Neural crest cell (in vitro differentiated cells): ENCODE measurements at regions not wholly inside any gene's neighbourhood (a gene's known extent, or its start where the extent isn't known, plus 50 kb on each side); places are given as distances from the start of the nearest gene placed in this dataset.

Experiments
- DNase-seq: peaks from one replicate; pipeline ENCODE4 v3.0.0; 2021; ENCODE audit warnings: low read depth, mixed read lengths, low spot score
- H3K27ac Mint-ChIP-seq: one replicate; pipeline ENCODE4 v1.8.0; 2021; ENCODE audit warnings: mild to moderate bottlenecking, mixed read lengths; ENCODE audit not compliant: unreplicated experiment
- H3K27me3 Mint-ChIP-seq: 2 replicates; pipeline ENCODE4 v1.8.0; 2021; ENCODE audit warnings: low read depth, mild to moderate bottlenecking, mixed read lengths
- H3K36me3 Mint-ChIP-seq: 2 replicates; pipeline ENCODE4 v1.8.0; 2021; ENCODE audit warnings: low read depth, mild to moderate bottlenecking, mixed read lengths
- H3K4me1 Mint-ChIP-seq: 2 replicates; pipeline ENCODE4 v1.8.0; 2021; ENCODE audit warnings: mixed read lengths
- H3K4me3 Mint-ChIP-seq: one replicate; pipeline ENCODE4 v1.8.0; 2021; ENCODE audit warnings: mild to moderate bottlenecking, mixed read lengths
- H3K9me3 Mint-ChIP-seq: 2 replicates; pipeline ENCODE4 v1.8.0; 2021; ENCODE audit warnings: mixed read lengths
- TF ChIP-seq, protein P1 (sequence below): fragments of 200-600 bp; sonication (generic); conservative IDR thresholded peaks from 2 replicates; pipeline ENCODE4 v1.5.0; 2021; ENCODE audit warnings: antibody characterized with exemption, mild to moderate bottlenecking

DNA sequence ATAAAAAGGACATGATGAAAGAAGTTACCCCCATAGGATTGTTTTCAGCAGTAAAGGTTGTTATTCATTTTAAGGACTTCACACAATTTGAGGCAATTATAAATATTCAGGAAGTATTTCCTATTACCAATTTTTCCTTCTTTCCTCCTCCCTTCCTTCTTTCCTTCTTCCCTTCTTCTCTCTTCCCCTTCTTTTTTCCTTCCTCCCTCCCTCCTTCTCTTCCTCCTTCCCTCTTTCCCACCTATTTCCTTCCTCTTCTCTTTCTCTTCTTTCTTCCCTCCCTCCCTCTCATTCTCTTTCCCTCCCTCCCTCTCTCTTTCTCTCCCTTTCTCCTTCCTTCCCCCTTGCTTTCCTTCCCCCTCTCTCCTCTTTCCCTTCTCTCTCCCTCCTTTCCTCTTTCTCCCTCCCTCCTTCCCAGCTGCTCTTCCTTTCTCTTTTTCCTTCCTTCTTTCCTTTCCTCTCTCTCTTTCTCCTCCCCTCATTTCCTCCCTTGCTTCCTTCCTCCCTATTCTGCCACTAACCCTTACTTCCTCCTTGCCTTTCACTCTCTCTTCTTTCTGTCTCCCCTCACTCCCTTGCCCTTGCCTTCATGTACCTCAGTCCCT, 105.1 kb downstream of the ADRB2 start:
- H3K4me1 Mint-ChIP-seq: peaks cover 13% of the 10 kb centered on the region
- TF ChIP-seq, protein P1, sequence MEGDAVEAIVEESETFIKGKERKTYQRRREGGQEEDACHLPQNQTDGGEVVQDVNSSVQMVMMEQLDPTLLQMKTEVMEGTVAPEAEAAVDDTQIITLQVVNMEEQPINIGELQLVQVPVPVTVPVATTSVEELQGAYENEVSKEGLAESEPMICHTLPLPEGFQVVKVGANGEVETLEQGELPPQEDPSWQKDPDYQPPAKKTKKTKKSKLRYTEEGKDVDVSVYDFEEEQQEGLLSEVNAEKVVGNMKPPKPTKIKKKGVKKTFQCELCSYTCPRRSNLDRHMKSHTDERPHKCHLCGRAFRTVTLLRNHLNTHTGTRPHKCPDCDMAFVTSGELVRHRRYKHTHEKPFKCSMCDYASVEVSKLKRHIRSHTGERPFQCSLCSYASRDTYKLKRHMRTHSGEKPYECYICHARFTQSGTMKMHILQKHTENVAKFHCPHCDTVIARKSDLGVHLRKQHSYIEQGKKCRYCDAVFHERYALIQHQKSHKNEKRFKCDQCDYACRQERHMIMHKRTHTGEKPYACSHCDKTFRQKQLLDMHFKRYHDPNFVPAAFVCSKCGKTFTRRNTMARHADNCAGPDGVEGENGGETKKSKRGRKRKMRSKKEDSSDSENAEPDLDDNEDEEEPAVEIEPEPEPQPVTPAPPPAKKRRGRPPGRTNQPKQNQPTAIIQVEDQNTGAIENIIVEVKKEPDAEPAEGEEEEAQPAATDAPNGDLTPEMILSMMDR: no peak

DNA sequence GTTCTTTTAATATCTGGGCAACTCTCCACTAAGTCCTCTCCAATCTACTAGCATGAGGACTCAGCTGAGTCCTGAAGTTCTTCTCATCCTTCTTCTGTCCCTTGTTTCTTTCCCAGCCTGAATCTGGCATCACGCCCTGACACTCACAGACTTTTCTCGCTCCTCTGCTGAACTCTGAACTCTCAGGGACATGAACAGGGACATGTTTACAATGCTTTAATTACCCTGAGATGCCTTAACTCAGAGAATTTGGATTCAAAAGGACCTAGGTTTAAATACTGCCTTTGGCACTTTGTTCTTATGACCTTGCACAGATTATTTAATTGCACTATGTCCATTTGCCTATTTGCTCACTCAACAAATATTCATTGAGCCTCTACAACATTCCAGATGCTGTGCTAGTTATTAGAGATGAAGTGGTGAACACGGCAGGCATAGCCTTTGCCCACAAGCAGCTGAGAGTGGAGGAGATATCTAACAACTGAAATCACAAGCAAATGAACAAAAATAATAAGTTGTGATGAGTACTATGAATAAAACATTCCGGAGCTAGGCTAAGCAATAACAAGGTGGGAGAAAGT, 106.0 kb downstream of the ADRB2 start:
- H3K9me3 Mint-ChIP-seq: no peaks in the 10 kb centered on the region
- H3K27me3 Mint-ChIP-seq: peaks cover 7% of the 10 kb centered on the region
- no peak for DNase-seq
- H3K4me3 Mint-ChIP-seq: no peak overlapping the region
- no peaks in the 10 kb centered on the region for H3K36me3 Mint-ChIP-seq
- TF ChIP-seq, protein P1: no peak
- peaks cover 13% of the 10 kb centered on the region for H3K4me1 Mint-ChIP-seq
- H3K27ac Mint-ChIP-seq: no peak overlapping the region

More for the DNA sequence above, 105.1 kb downstream of the ADRB2 start:
- Mint-ChIP-seq H3K27ac (no peak overlapping the region), H3K27me3 (peaks cover 7% of the 10 kb centered on the region), H3K9me3 (no peaks in the 10 kb centered on the region), H3K36me3 (no peaks in the 10 kb centered on the region), H3K4me3 (no peak overlapping the region)
- DNase-seq: no peak

DNA sequence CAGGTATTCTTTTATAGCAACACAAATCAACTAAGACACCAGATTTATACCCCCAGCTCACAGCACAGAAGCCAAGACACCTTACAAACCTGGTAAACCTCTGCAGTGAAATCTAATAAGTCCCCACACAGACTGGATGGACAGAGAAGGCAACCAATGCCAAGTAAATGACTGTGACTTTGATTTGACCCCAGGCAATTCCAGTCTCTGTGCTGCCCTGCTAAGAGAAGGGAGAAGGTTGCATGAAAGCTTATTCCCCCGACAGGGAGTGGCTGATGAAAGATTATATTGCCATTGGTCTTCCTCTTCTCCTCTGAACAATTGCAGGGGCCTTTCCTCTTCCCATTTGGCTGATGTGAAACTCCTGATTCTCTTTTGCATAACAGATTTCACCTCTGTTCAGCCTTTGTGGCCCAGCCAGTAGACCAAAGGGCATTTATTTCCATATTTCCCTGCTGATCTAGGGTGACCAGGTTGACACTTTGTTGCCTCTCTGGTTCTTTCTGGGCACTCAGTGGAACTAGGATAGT, 107.6 kb downstream of the ADRB2 start:
- H3K27me3 Mint-ChIP-seq: peaks cover 7% of the 10 kb centered on the region
- peaks cover 7% of the 10 kb centered on the region for H3K4me1 Mint-ChIP-seq
- no peak for DNase-seq
- H3K9me3 Mint-ChIP-seq: no peaks in the 10 kb centered on the region
- no peaks in the 10 kb centered on the region for H3K36me3 Mint-ChIP-seq
- no peak overlapping the region for H3K4me3 Mint-ChIP-seq
- TF ChIP-seq, protein P1: no peak
- H3K27ac Mint-ChIP-seq: no peak overlapping the region

DNA sequence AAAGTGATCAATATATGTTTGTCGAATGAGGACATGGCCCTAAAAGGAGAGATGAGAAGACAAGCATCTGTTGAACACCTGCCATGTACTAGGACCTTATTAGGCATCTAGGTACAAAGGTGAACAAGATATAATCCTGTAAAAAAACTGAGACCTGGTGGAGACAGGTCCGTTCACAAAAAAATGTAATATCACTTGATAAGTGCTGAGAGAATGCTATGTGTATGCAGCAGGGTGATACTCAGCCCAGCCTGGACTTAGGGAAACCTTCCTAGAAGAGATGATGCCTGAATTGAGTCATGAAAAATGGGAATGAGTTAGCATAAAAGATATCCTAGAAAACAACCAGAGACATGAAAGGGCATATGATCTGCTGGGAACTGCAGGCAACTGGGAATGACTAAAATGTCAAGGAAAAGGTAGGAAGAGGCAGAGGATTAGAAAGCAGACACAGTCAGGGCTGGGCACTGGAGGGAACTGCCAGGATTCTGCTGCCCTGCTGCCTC, 108.5 kb downstream of the ADRB2 start:
- Mint-ChIP-seq H3K4me1 (peaks cover 7% of the 10 kb centered on the region), H3K27ac (no peak overlapping the region), H3K36me3 (no peaks in the 10 kb centered on the region), H3K27me3 (peaks cover 7% of the 10 kb centered on the region), H3K4me3 (no peak overlapping the region), H3K9me3 (no peaks in the 10 kb centered on the region)
- DNase-seq: no peak
- TF ChIP-seq, protein P1: no peak

DNA sequence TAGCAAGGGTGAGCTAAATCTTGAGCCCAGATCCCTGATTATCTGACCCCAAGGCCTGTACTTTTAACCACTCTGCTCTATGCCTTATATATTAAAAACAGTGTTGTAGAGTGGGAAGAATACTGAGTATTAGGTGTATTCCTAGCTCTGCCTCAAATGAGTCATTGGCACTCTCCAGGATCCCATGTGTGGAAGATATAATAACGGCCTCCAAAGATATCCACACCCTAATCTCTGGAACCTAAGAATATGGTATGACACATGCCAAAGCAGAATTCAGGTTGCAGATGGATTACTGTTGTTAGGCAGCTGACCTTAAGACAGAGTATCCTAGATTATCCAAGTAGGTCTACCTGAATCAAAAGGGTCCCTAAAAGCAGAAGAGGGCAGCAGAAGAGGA, 110.8 kb downstream of the ADRB2 start:
- TF ChIP-seq, protein P1: no peak
- H3K27ac Mint-ChIP-seq: no peak overlapping the region

More for the DNA sequence above, 110.8 kb downstream of the ADRB2 start:
- H3K4me1 Mint-ChIP-seq: no peaks in the 10 kb centered on the region
- peaks cover 4% of the 10 kb centered on the region for H3K27me3 Mint-ChIP-seq
- H3K4me3 Mint-ChIP-seq: no peak overlapping the region
- no peaks in the 10 kb centered on the region for H3K9me3 Mint-ChIP-seq
- H3K36me3 Mint-ChIP-seq: no peaks in the 10 kb centered on the region
- no peak for DNase-seq
